Fibroblast of lung (primary cell): ENCODE measurements at regions not wholly inside any gene's neighbourhood (a gene's known extent, or its start where the extent isn't known, plus 50 kb on each side); places are given as distances from the start of the nearest gene placed in this dataset.

Experiments used
- CTCF ChIP-seq, 2 donors: IDR thresholded peaks in 1 of 2; conservative IDR thresholded peaks in 1 of 2; 1 replicate in 1 of 2; 2 replicates in 1 of 2; pipeline ENCODE4 v1.5.1; 2011 to 2012; ENCODE audit warnings: low read length in 2 of 2, control low read depth in 1 of 2, inconsistent platforms in 1 of 2, low read depth in 1 of 2, mild to moderate bottlenecking in 1 of 2
- EZH2 ChIP-seq: IDR thresholded peaks from 2 replicates; pipeline ENCODE4 v1.5.1; 2012; ENCODE audit warnings: low read length, control low read depth, mild to moderate bottlenecking; ENCODE audit errors: missing control alignments

- TF ChIP-seq CTCF (conservative IDR thresholded peaks at IDR 0.05 in 1 of 2, IDR thresholded peaks at IDR 0.05 in 1 of 2; ENCODE audit: low read depth in 1 of 2, low read length in 2 of 2), result no peak
- TF ChIP-seq EZH2, result no peak
Observed at GRCh38 chr11:72522186-72522585, 87.9 kb upstream of the CLPB start.
